ENCODE measurements at regions not wholly inside any gene's neighbourhood (a gene's known extent, or its start where the extent isn't known, plus 50 kb on each side); places are given as distances from the start of the nearest gene placed in this dataset.

DNA sequence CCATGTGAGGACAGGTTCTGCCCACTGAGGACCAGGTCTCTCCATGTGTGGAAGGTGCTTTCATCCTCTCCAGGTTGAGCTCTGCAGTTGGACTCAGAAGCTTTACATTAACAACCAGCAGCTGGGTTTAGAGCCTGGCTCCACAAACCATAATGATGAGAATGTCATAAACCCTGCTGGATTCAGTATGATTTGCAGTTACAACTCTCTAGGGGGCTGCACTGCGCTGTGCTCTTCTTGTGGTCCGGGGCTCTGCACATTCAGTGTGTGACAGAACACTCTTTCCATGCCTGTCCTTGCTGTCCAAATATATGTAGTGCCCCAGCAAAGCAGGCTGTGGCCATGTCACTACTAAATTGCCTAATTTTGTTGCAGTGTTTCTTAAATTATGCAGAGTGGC, 334.3 kb downstream of the ICE1 start:
- TF ChIP-seq, protein P1, sequence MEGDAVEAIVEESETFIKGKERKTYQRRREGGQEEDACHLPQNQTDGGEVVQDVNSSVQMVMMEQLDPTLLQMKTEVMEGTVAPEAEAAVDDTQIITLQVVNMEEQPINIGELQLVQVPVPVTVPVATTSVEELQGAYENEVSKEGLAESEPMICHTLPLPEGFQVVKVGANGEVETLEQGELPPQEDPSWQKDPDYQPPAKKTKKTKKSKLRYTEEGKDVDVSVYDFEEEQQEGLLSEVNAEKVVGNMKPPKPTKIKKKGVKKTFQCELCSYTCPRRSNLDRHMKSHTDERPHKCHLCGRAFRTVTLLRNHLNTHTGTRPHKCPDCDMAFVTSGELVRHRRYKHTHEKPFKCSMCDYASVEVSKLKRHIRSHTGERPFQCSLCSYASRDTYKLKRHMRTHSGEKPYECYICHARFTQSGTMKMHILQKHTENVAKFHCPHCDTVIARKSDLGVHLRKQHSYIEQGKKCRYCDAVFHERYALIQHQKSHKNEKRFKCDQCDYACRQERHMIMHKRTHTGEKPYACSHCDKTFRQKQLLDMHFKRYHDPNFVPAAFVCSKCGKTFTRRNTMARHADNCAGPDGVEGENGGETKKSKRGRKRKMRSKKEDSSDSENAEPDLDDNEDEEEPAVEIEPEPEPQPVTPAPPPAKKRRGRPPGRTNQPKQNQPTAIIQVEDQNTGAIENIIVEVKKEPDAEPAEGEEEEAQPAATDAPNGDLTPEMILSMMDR (IDR thresholded peaks at IDR 0.05; ENCODE audit: insufficient read depth, low read length), result no peak
- H3K4me3 ChIP-seq (ENCODE audit: low read depth, low read length), result no peak overlapping the region
- DNase-seq (ENCODE audit: low read depth), result no peak

- no peak for DNase-seq (ENCODE audit: low read depth)
- TF ChIP-seq, protein P1 (IDR thresholded peaks at IDR 0.05; ENCODE audit: insufficient read depth, low read length), result no peak
- no peak overlapping the region for H3K4me3 ChIP-seq (ENCODE audit: low read depth, low read length)
Observed at GRCh38 chr5:5755888-5756287, 333.4 kb downstream of the ICE1 start.

- no peak overlapping the region for H3K4me3 ChIP-seq (ENCODE audit: low read depth, low read length)
- DNase-seq (ENCODE audit: low read depth), result no peak
- TF ChIP-seq, protein P1 (IDR thresholded peaks at IDR 0.05; ENCODE audit: insufficient read depth, low read length), result no peak
Observed at GRCh38 chr5:5752844-5753243, 330.4 kb downstream of the ICE1 start.

GRCh38 chr5:5751987-5752386, 329.5 kb downstream of the ICE1 start:
- no peak overlapping the region for H3K4me3 ChIP-seq (ENCODE audit: low read depth, low read length)
- TF ChIP-seq, protein P1 (IDR thresholded peaks at IDR 0.05; ENCODE audit: insufficient read depth, low read length), result no peak
- no peak for DNase-seq (ENCODE audit: low read depth)

DNA sequence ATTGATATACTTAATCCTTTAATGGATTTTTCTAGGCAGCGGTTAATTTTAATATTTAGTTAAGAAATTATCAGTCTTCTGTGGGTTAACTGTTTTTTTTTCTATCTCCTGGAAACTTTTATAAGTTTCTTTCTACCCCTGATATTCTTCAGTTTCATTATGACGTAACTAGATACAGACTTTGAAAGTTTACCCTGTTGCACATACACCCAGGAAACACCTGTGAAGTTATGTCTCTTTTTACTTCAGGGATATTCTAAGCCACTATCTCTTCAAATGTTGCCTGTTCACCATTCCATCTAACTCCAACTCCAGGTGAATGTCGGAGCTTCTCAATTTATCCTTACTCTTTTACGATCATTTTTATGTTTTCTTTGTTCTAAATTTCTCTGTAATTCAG, 329.0 kb downstream of the ICE1 start:
- no peak overlapping the region for H3K4me3 ChIP-seq (ENCODE audit: low read depth, low read length)
- no peak for DNase-seq (ENCODE audit: low read depth)
- TF ChIP-seq, protein P1 (IDR thresholded peaks at IDR 0.05; ENCODE audit: insufficient read depth, low read length), result no peak

- no peak overlapping the region for H3K4me3 ChIP-seq (ENCODE audit: low read depth, low read length)
- no peak for DNase-seq (ENCODE audit: low read depth)
- TF ChIP-seq, protein P1 (IDR thresholded peaks at IDR 0.05; ENCODE audit: insufficient read depth, low read length), result no peak
Observed at GRCh38 chr5:5741418-5741817, 318.9 kb downstream of the ICE1 start.

GRCh38 chr5:5739490-5739945, 317.0 kb downstream of the ICE1 start:
- no peak overlapping the region for H3K4me3 ChIP-seq (ENCODE audit: low read depth, low read length)
- DNase-seq (ENCODE audit: low read depth), result no peak
- TF ChIP-seq, protein P1 (IDR thresholded peaks at IDR 0.05; ENCODE audit: insufficient read depth, low read length), result no peak
